Stimulated activated naive B cell treated with anti-CD40 and anti-IgM and Interleukin-4, amounts not matched to agents 10 μg/mL and 1 μg/mL and 100 μg/mL, for 72 hours (primary cell): ENCODE measurements at regions not wholly inside any gene's neighbourhood (a gene's known extent, or its start where the extent isn't known, plus 50 kb on each side); places are given as distances from the start of the nearest gene placed in this dataset.

Experiments
- ATAC-seq, 2 donors: fragments of 150-1000 bp; cut with Tn5 transposase; replicated peaks; 2 replicates each; pipeline ENCODE4 v1.10.0; 2021; ENCODE audit warnings: moderate library complexity in 1 of 2
- DNase-seq: peaks from one replicate; pipeline ENCODE4 v3.0.0; 2021
- H3K27ac Mint-ChIP-seq: one replicate; pipeline ENCODE4 v1.8.0; 2022; ENCODE audit warnings: mild to moderate bottlenecking, mixed read lengths
- H3K27me3 Mint-ChIP-seq, 2 donors: one replicate each; pipeline ENCODE4 v1.8.0; 2022; ENCODE audit warnings: mixed read lengths in 2 of 2
- H3K36me3 Mint-ChIP-seq, 2 donors: one replicate each; pipeline ENCODE4 v1.8.0; 2022; ENCODE audit warnings: mixed read lengths in 2 of 2, mild to moderate bottlenecking in 1 of 2
- H3K4me1 Mint-ChIP-seq, 2 donors: one replicate each; pipeline ENCODE4 v1.8.0; 2022; ENCODE audit warnings: mixed read lengths in 2 of 2, mild to moderate bottlenecking in 1 of 2
- H3K4me3 Mint-ChIP-seq, 2 donors: one replicate each; pipeline ENCODE4 v1.8.0; 2022; ENCODE audit warnings: mild to moderate bottlenecking in 2 of 2, mixed read lengths in 2 of 2, moderate library complexity in 1 of 2
- H3K9me3 Mint-ChIP-seq, 2 donors: one replicate each; pipeline ENCODE4 v1.8.0; 2022; ENCODE audit warnings: mixed read lengths in 2 of 2, mild to moderate bottlenecking in 1 of 2

- H3K4me3 Mint-ChIP-seq: no peak overlapping the region
- no peaks in the 10 kb centered on the region for H3K4me1 Mint-ChIP-seq
- H3K27me3 Mint-ChIP-seq: peaks cover 4 to 12% of the 10 kb centered on the region in 2 donors
- DNase-seq (no peak), ATAC-seq (no peak)
- H3K36me3 Mint-ChIP-seq: no peaks in the 10 kb centered on the region
- H3K9me3 Mint-ChIP-seq: no peaks in the 10 kb centered on the region
- H3K27ac Mint-ChIP-seq: no peak overlapping the region
Measured at GRCh38 chr11:134711588-134711987, 299.5 kb upstream of the B3GAT1 start.

- Mint-ChIP-seq H3K27ac (no peak overlapping the region), H3K36me3 (no peaks in the 10 kb centered on the region), H3K4me1 (no peaks in the 10 kb centered on the region), H3K4me3 (no peak overlapping the region), H3K9me3 (no peaks in the 10 kb centered on the region), H3K27me3 (peaks cover 4 to 9% of the 10 kb centered on the region in 2 donors)
- no peak for DNase-seq
- no peak for ATAC-seq
Measured at GRCh38 chr11:134710861-134711407, 298.9 kb upstream of the B3GAT1 start.

- ATAC-seq: no peak
- H3K4me1 Mint-ChIP-seq: no peaks in the 10 kb centered on the region
- no peaks in the 10 kb centered on the region for H3K36me3 Mint-ChIP-seq
- H3K4me3 Mint-ChIP-seq: no peak overlapping the region
- no peak for DNase-seq
- H3K27ac Mint-ChIP-seq: no peak overlapping the region
- H3K27me3 Mint-ChIP-seq: peaks cover 4 to 5% of the 10 kb centered on the region in 2 donors
- H3K9me3 Mint-ChIP-seq: no peaks in the 10 kb centered on the region
Measured at GRCh38 chr11:134705858-134706257, 293.8 kb upstream of the B3GAT1 start.

- Mint-ChIP-seq H3K4me3 (no peak overlapping the region), H3K27ac (no peak overlapping the region), H3K9me3 (peaks cover 2 to 6% of the 10 kb centered on the region in 2 donors), H3K36me3 (no peaks in the 10 kb centered on the region), H3K4me1 (no peaks in the 10 kb centered on the region), H3K27me3 (peaks cover 5 to 10% of the 10 kb centered on the region in 2 donors)
- DNase-seq: no peak
- ATAC-seq: no peak
Measured at GRCh38 chr11:134702827-134703226, 290.8 kb upstream of the B3GAT1 start.

GRCh38 chr11:134701564-134702165 is 289.6 kb upstream of the B3GAT1 start:
- H3K36me3 Mint-ChIP-seq: no peaks in the 10 kb centered on the region
- H3K4me3 Mint-ChIP-seq: no peak overlapping the region
- peaks cover 0 to 6% of the 10 kb centered on the region in 2 donors for H3K27me3 Mint-ChIP-seq
- no peak for DNase-seq
- no peaks in the 10 kb centered on the region for H3K4me1 Mint-ChIP-seq
- ATAC-seq: no peak
- H3K9me3 Mint-ChIP-seq: peaks cover 2 to 6% of the 10 kb centered on the region in 2 donors
- no peak overlapping the region for H3K27ac Mint-ChIP-seq

- Mint-ChIP-seq H3K36me3 (no peaks in the 10 kb centered on the region), H3K27me3 (peaks cover 0 to 6% of the 10 kb centered on the region in 2 donors), H3K27ac (no peak overlapping the region), H3K4me1 (no peaks in the 10 kb centered on the region), H3K9me3 (peaks cover 2 to 6% of the 10 kb centered on the region in 2 donors), H3K4me3 (no peak overlapping the region)
- no peak for ATAC-seq
- no peak for DNase-seq
Measured at GRCh38 chr11:134700101-134700640, 288.1 kb upstream of the B3GAT1 start.

- H3K27ac Mint-ChIP-seq: no peak overlapping the region
- peaks cover 2 to 6% of the 10 kb centered on the region in 2 donors for H3K9me3 Mint-ChIP-seq
- ATAC-seq (no peak), DNase-seq (no peak)
- H3K27me3 Mint-ChIP-seq: peaks cover 0 to 6% of the 10 kb centered on the region in 2 donors
- H3K36me3 Mint-ChIP-seq: no peaks in the 10 kb centered on the region
- no peak overlapping the region for H3K4me3 Mint-ChIP-seq
- no peaks in the 10 kb centered on the region for H3K4me1 Mint-ChIP-seq
Measured at GRCh38 chr11:134696455-134696854, 284.4 kb upstream of the B3GAT1 start.

- H3K36me3 Mint-ChIP-seq: no peaks in the 10 kb centered on the region
- no peak for ATAC-seq
- H3K27ac Mint-ChIP-seq: no peak overlapping the region
- H3K4me3 Mint-ChIP-seq: no peak overlapping the region
- DNase-seq: no peak
- H3K4me1 Mint-ChIP-seq: no peaks in the 10 kb centered on the region
- peaks cover 0 to 5% of the 10 kb centered on the region in 2 donors for H3K27me3 Mint-ChIP-seq
- H3K9me3 Mint-ChIP-seq: no peaks in the 10 kb centered on the region
Measured at GRCh38 chr11:134691985-134692384, 279.9 kb upstream of the B3GAT1 start.

- H3K27ac Mint-ChIP-seq: no peak overlapping the region
Measured at GRCh38 chr11:134691295-134691873, 279.3 kb upstream of the B3GAT1 start.

GRCh38 chr11:134689886-134690285 is 277.8 kb upstream of the B3GAT1 start:
- H3K36me3 Mint-ChIP-seq: no peaks in the 10 kb centered on the region
- no peak overlapping the region for H3K27ac Mint-ChIP-seq
- H3K4me3 Mint-ChIP-seq: no peak overlapping the region
- H3K4me1 Mint-ChIP-seq: no peaks in the 10 kb centered on the region
- DNase-seq: no peak
- no peaks in the 10 kb centered on the region for H3K9me3 Mint-ChIP-seq
- H3K27me3 Mint-ChIP-seq: peaks cover 0 to 5% of the 10 kb centered on the region in 2 donors
- no peak for ATAC-seq

More at GRCh38 chr11:134691295-134691873, 279.3 kb upstream of the B3GAT1 start:
- H3K9me3 Mint-ChIP-seq: no peaks in the 10 kb centered on the region
- no peaks in the 10 kb centered on the region for H3K4me1 Mint-ChIP-seq
- no peak for ATAC-seq
- no peak for DNase-seq
- H3K4me3 Mint-ChIP-seq: no peak overlapping the region
- peaks cover 0 to 5% of the 10 kb centered on the region in 2 donors for H3K27me3 Mint-ChIP-seq
- no peaks in the 10 kb centered on the region for H3K36me3 Mint-ChIP-seq

GRCh38 chr11:134687548-134687947 is 275.5 kb upstream of the B3GAT1 start:
- no peak overlapping the region for H3K27ac Mint-ChIP-seq
- H3K4me1 Mint-ChIP-seq: no peaks in the 10 kb centered on the region
- no peaks in the 10 kb centered on the region for H3K9me3 Mint-ChIP-seq
- DNase-seq (no peak), ATAC-seq (no peak)
- no peaks in the 10 kb centered on the region for H3K36me3 Mint-ChIP-seq
- no peak overlapping the region for H3K4me3 Mint-ChIP-seq
- H3K27me3 Mint-ChIP-seq: peaks cover 0 to 11% of the 10 kb centered on the region in 2 donors

GRCh38 chr11:134686460-134687061 is 274.5 kb upstream of the B3GAT1 start:
- Mint-ChIP-seq H3K4me3 (no peak overlapping the region), H3K4me1 (no peaks in the 10 kb centered on the region), H3K27ac (no peak overlapping the region), H3K27me3 (peaks cover 6 to 14% of the 10 kb centered on the region in 2 donors), H3K36me3 (no peaks in the 10 kb centered on the region), H3K9me3 (no peaks in the 10 kb centered on the region)
- DNase-seq (no peak), ATAC-seq (no peak)

- DNase-seq: no peak
- Mint-ChIP-seq H3K4me3 (no peak overlapping the region), H3K36me3 (no peaks in the 10 kb centered on the region), H3K27me3 (peaks cover 6 to 10% of the 10 kb centered on the region in 2 donors), H3K9me3 (no peaks in the 10 kb centered on the region), H3K27ac (no peak overlapping the region), H3K4me1 (no peaks in the 10 kb centered on the region)
- ATAC-seq: no peak
Measured at GRCh38 chr11:134685793-134686380, 273.8 kb upstream of the B3GAT1 start.

GRCh38 chr11:134684576-134684975 is 272.5 kb upstream of the B3GAT1 start:
- DNase-seq (no peak), ATAC-seq (no peak)
- Mint-ChIP-seq H3K4me3 (no peak overlapping the region), H3K9me3 (no peaks in the 10 kb centered on the region), H3K27me3 (peaks cover 6 to 10% of the 10 kb centered on the region in 2 donors), H3K27ac (no peak overlapping the region), H3K4me1 (no peaks in the 10 kb centered on the region), H3K36me3 (no peaks in the 10 kb centered on the region)
